Progenitor cell of endocrine pancreas (in vitro differentiated cells): ENCODE measurements at regions not wholly inside any gene's neighbourhood (a gene's known extent, or its start where the extent isn't known, plus 50 kb on each side); places are given as distances from the start of the nearest gene placed in this dataset.

Experiments used
- DNase-seq: peaks from one replicate; pipeline ENCODE4 v3.0.0; 2021; ENCODE audit warnings: low spot score; ENCODE audit not compliant: unreplicated experiment
- H3K27ac Mint-ChIP-seq: 2 replicates; pipeline ENCODE4 v1.8.0; 2021; ENCODE audit warnings: mild to moderate bottlenecking, moderate library complexity, mixed read lengths
- H3K27me3 Mint-ChIP-seq: 2 replicates; pipeline ENCODE4 v1.8.0; 2021; ENCODE audit warnings: mixed read lengths
- H3K36me3 Mint-ChIP-seq: 2 replicates; pipeline ENCODE4 v1.8.0; 2022; ENCODE audit warnings: mixed read lengths; ENCODE audit not compliant: insufficient read depth
- H3K4me1 Mint-ChIP-seq: 2 replicates; pipeline ENCODE4 v1.8.0; 2021; ENCODE audit warnings: low read depth, mixed read lengths
- H3K4me3 Mint-ChIP-seq: 2 replicates; pipeline ENCODE4 v1.8.0; 2021; ENCODE audit warnings: low read depth, mild to moderate bottlenecking, moderate library complexity, mixed read lengths
- H3K9me3 Mint-ChIP-seq: 2 replicates; pipeline ENCODE4 v1.8.0; 2021; ENCODE audit warnings: low read depth, mixed read lengths
- CTCF ChIP-seq: fragments of 200-600 bp; sonication (generic); IDR thresholded peaks from one replicate; pipeline ENCODE4 v1.5.0; 2021; ENCODE audit warnings: antibody characterized with exemption, mild to moderate bottlenecking; ENCODE audit not compliant: unreplicated experiment

DNA sequence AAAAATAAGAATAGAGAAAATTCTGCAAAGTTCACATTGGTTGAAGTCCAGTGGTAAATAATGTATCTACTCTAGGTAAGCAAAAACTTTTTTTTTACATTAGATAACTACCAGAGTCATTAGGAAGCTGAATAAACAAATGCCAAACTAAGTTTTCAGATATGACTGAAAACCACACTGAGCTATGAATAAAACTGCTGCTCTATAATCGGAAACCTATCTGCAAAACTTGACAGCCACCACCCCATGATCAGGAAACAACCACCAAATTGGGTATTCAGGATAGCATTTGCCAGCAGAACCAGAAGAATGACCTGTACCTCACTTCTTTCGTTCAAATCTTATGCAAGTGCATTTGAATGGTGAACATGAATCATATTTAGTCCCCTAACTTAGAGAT, 173.0 kb upstream of the TET2 start:
- no peaks in the 10 kb centered on the region for H3K9me3 Mint-ChIP-seq
- no peaks in the 10 kb centered on the region for H3K4me1 Mint-ChIP-seq
- DNase-seq, result no peak
- H3K27ac Mint-ChIP-seq, result no peak overlapping the region
- H3K36me3 Mint-ChIP-seq, result no peaks in the 10 kb centered on the region
- no peak overlapping the region for H3K4me3 Mint-ChIP-seq
- no peak for TF ChIP-seq CTCF
- no peaks in the 10 kb centered on the region for H3K27me3 Mint-ChIP-seq

DNA sequence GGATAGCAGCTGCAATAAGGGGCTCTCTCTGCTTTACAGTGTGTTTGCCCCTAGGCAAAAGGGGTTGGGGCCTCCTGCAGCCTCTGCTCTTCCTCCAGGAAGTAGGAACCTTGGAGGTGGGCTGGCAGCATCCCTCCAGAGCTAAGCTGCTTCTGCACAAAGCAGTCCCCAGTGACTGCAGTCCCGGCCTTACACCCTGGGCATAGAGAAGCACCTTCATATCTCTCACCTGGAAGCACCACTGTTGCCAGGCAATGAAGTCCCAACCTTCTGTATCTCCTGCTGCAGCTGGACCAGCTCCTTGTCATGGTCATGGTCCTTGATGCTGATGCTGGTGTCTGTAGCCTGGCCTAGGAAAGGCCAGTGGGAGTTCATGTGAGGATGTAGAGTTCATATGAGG, 171.1 kb upstream of the TET2 start:
- H3K27me3 Mint-ChIP-seq, result no peaks in the 10 kb centered on the region
- no peak overlapping the region for H3K27ac Mint-ChIP-seq
- DNase-seq, result no peak
- no peak for TF ChIP-seq CTCF
- H3K36me3 Mint-ChIP-seq, result no peaks in the 10 kb centered on the region
- H3K4me3 Mint-ChIP-seq, result no peak overlapping the region
- H3K4me1 Mint-ChIP-seq, result no peaks in the 10 kb centered on the region
- peaks cover 3% of the 10 kb centered on the region for H3K9me3 Mint-ChIP-seq

GRCh38 chr4:104976262-104976661, 170.4 kb upstream of the TET2 start:
- DNase-seq, result no peak
- Mint-ChIP-seq H3K36me3 (no peaks in the 10 kb centered on the region), H3K4me3 (no peak overlapping the region), H3K27me3 (no peaks in the 10 kb centered on the region), H3K9me3 (peaks cover 3% of the 10 kb centered on the region), H3K27ac (no peak overlapping the region), H3K4me1 (no peaks in the 10 kb centered on the region)
- no peak for TF ChIP-seq CTCF

- Mint-ChIP-seq H3K27ac (no peak overlapping the region), H3K4me1 (no peaks in the 10 kb centered on the region), H3K4me3 (no peak overlapping the region), H3K9me3 (peaks cover 8% of the 10 kb centered on the region), H3K36me3 (no peaks in the 10 kb centered on the region), H3K27me3 (no peaks in the 10 kb centered on the region)
- no peak for TF ChIP-seq CTCF
- DNase-seq, result no peak
Measured at GRCh38 chr4:104979083-104979760, 167.5 kb upstream of the TET2 start.

- Mint-ChIP-seq H3K27ac (no peak overlapping the region), H3K9me3 (peaks cover 8% of the 10 kb centered on the region), H3K4me1 (no peaks in the 10 kb centered on the region), H3K36me3 (no peaks in the 10 kb centered on the region), H3K27me3 (peaks cover 1% of the 10 kb centered on the region), H3K4me3 (no peak overlapping the region)
- no peak for DNase-seq
- no peak for TF ChIP-seq CTCF
Measured at GRCh38 chr4:104983615-104984179, 163.0 kb upstream of the TET2 start.
